Neural progenitor cell (in vitro differentiated cells): ENCODE measurements at regions not wholly inside any gene's neighbourhood (a gene's known extent, or its start where the extent isn't known, plus 50 kb on each side); places are given as distances from the start of the nearest gene placed in this dataset.

Experiments
- DNase-seq: peaks from one replicate; pipeline ENCODE4 v3.0.0-alpha.2; 2016; ENCODE audit warnings: low spot score
- H2AFZ ChIP-seq: fragments of 200-600 bp; sonication (generic); replicated peaks from 2 replicates; pipeline ENCODE4 v1.6.1; 2016; ENCODE audit warnings: antibody characterized with exemption
- H3F3A ChIP-seq: fragments of 200-600 bp; sonication (generic); 2 replicates; pipeline ENCODE4 v1.6.1; 2016; ENCODE audit warnings: antibody characterized with exemption, low read depth
- H3K27ac ChIP-seq: fragments of 200-600 bp; sonication (generic); 2 replicates; pipeline ENCODE4 v1.5.1; 2016; ENCODE audit warnings: mild to moderate bottlenecking
- H3K27me3 ChIP-seq: fragments of 200-600 bp; sonication (generic); 2 replicates; pipeline ENCODE4 v1.6.1; 2016; ENCODE audit warnings: mild to moderate bottlenecking, moderate library complexity
- H3K36me3 ChIP-seq: fragments of 200-600 bp; sonication (generic); 2 replicates; pipeline ENCODE4 v1.5.1; 2016
- H3K4me1 ChIP-seq: fragments of 200-600 bp; sonication (generic); 2 replicates; pipeline ENCODE4 v1.6.1; 2016; ENCODE audit warnings: mixed run types
- H3K4me2 ChIP-seq: fragments of 200-600 bp; sonication (generic); 2 replicates; pipeline ENCODE4 v1.6.1; 2016
- H3K4me3 ChIP-seq: fragments of 200-600 bp; sonication (generic); 2 replicates; pipeline ENCODE4 v1.5.1; 2016
- H3K79me2 ChIP-seq: fragments of 200-600 bp; sonication (generic); 2 replicates; pipeline ENCODE4 v1.6.1; 2016; ENCODE audit warnings: low read depth
- H3K9ac ChIP-seq: fragments of 200-600 bp; sonication (generic); 2 replicates; pipeline ENCODE4 v1.6.1; 2016
- H3K9me3 ChIP-seq: fragments of 200-600 bp; sonication (generic); 2 replicates; pipeline ENCODE4 v1.5.1; 2016; ENCODE audit warnings: low read depth
- H4K20me1 ChIP-seq: fragments of 200-600 bp; sonication (generic); 2 replicates; pipeline ENCODE4 v1.6.1; 2016; ENCODE audit warnings: low read depth
- H3K27ac Mint-ChIP-seq: 3 replicates; pipeline ENCODE4 v1.8.0; 2021; ENCODE audit warnings: mixed read lengths
- H3K27me3 Mint-ChIP-seq: 2 replicates; pipeline ENCODE4 v1.8.0; 2022; ENCODE audit warnings: low read depth, mild to moderate bottlenecking, inconsistent platforms, moderate library complexity, mixed read lengths; ENCODE audit not compliant: insufficient read depth
- H3K36me3 Mint-ChIP-seq: 3 replicates; pipeline ENCODE4 v1.8.0; 2021; ENCODE audit warnings: mixed read lengths
- H3K4me1 Mint-ChIP-seq: 3 replicates; pipeline ENCODE4 v1.8.0; 2021; ENCODE audit warnings: mixed read lengths
- H3K4me3 Mint-ChIP-seq: 3 replicates; pipeline ENCODE4 v1.8.0; 2021; ENCODE audit warnings: mild to moderate bottlenecking, moderate library complexity, mixed read lengths
- H3K9me3 Mint-ChIP-seq: 3 replicates; pipeline ENCODE4 v1.8.0; 2020; ENCODE audit warnings: mixed read lengths
- CTCF ChIP-seq: fragments of 200-600 bp; sonication (generic); IDR thresholded peaks from 2 replicates; pipeline ENCODE4 v1.5.1; 2017; ENCODE audit warnings: antibody characterized with exemption, mild to moderate bottlenecking
- EZH2 ChIP-seq: fragments of 200-600 bp; sonication (generic); IDR thresholded peaks from 2 replicates; pipeline ENCODE4 v1.6.1; 2017; ENCODE audit warnings: antibody characterized with exemption, mild to moderate bottlenecking, moderate library complexity
- EZH2phosphoT487 ChIP-seq: fragments of 200-600 bp; sonication (generic); IDR thresholded peaks from 2 replicates; pipeline ENCODE4 v1.6.1; 2017; ENCODE audit warnings: antibody characterized with exemption

GRCh38 chr1:87913361-87913760, 584.7 kb downstream of the LMO4 start:
- H4K20me1 ChIP-seq: no peaks in the 10 kb centered on the region

GRCh38 chr1:87914396-87914795, 585.7 kb downstream of the LMO4 start:
- no peaks in the 10 kb centered on the region for H3K9me3 ChIP-seq
- no peak overlapping the region for H3K4me3 ChIP-seq
- peaks cover 3% of the 10 kb centered on the region for H3K36me3 Mint-ChIP-seq
- H3K9ac ChIP-seq: no peak overlapping the region
- H3K9me3 Mint-ChIP-seq: peaks cover 12% of the 10 kb centered on the region
- no peak overlapping the region for H3K27ac Mint-ChIP-seq
- no peak overlapping the region for H2AFZ ChIP-seq
- no peaks in the 10 kb centered on the region for H3K36me3 ChIP-seq
- H3K27me3 ChIP-seq: no peaks in the 10 kb centered on the region
- DNase-seq: no peak
- H3K27me3 Mint-ChIP-seq: peaks cover under 1% of the 10 kb centered on the region
- no peaks in the 10 kb centered on the region for H3K79me2 ChIP-seq
- TF ChIP-seq EZH2phosphoT487 (no peak), CTCF (no peak), EZH2 (no peak)
- no peaks in the 10 kb centered on the region for H3K4me1 Mint-ChIP-seq
- no peak overlapping the region for H3K27ac ChIP-seq
- no peaks in the 10 kb centered on the region for H3F3A ChIP-seq
- no peak overlapping the region for H3K4me2 ChIP-seq
- H3K4me3 Mint-ChIP-seq: no peak overlapping the region
- no peaks in the 10 kb centered on the region for H3K4me1 ChIP-seq
- H4K20me1 ChIP-seq: no peaks in the 10 kb centered on the region

More at GRCh38 chr1:87913361-87913760, 584.7 kb downstream of the LMO4 start:
- Mint-ChIP-seq H3K9me3 (peaks cover 12% of the 10 kb centered on the region), H3K4me1 (no peaks in the 10 kb centered on the region), H3K36me3 (peaks cover 3% of the 10 kb centered on the region), H3K27me3 (peaks cover 2% of the 10 kb centered on the region), H3K27ac (no peak overlapping the region), H3K4me3 (no peak overlapping the region)
- TF ChIP-seq EZH2phosphoT487 (no peak), EZH2 (no peak), CTCF (no peak)
- Histone ChIP-seq H3K4me1 (no peaks in the 10 kb centered on the region), H3K4me2 (no peak overlapping the region), H3K9ac (no peak overlapping the region), H3K36me3 (no peaks in the 10 kb centered on the region), H3F3A (no peaks in the 10 kb centered on the region), H3K27me3 (no peaks in the 10 kb centered on the region), H3K9me3 (no peaks in the 10 kb centered on the region), H3K79me2 (no peaks in the 10 kb centered on the region), H3K27ac (no peak overlapping the region), H2AFZ (no peak overlapping the region), H3K4me3 (no peak overlapping the region)
- DNase-seq: no peak

GRCh38 chr1:87915771-87916170, 587.1 kb downstream of the LMO4 start:
- no peak overlapping the region for H3K27ac Mint-ChIP-seq
- no peaks in the 10 kb centered on the region for H3K4me1 Mint-ChIP-seq
- no peak overlapping the region for H2AFZ ChIP-seq
- H3K36me3 Mint-ChIP-seq: peaks cover 3% of the 10 kb centered on the region
- H4K20me1 ChIP-seq: no peaks in the 10 kb centered on the region
- H3K27me3 Mint-ChIP-seq: no peaks in the 10 kb centered on the region
- H3K4me3 Mint-ChIP-seq: no peak overlapping the region
- no peaks in the 10 kb centered on the region for H3K79me2 ChIP-seq
- H3K9me3 ChIP-seq: no peaks in the 10 kb centered on the region
- no peaks in the 10 kb centered on the region for H3K27me3 ChIP-seq
- H3F3A ChIP-seq: no peaks in the 10 kb centered on the region
- no peak overlapping the region for H3K9ac ChIP-seq
- peaks cover 12% of the 10 kb centered on the region for H3K9me3 Mint-ChIP-seq
- H3K4me3 ChIP-seq: no peak overlapping the region
- H3K4me1 ChIP-seq: no peaks in the 10 kb centered on the region
- H3K4me2 ChIP-seq: no peak overlapping the region
- DNase-seq: no peak
- no peak overlapping the region for H3K27ac ChIP-seq
- H3K36me3 ChIP-seq: no peaks in the 10 kb centered on the region
- TF ChIP-seq EZH2 (no peak), CTCF (no peak), EZH2phosphoT487 (no peak)

DNA sequence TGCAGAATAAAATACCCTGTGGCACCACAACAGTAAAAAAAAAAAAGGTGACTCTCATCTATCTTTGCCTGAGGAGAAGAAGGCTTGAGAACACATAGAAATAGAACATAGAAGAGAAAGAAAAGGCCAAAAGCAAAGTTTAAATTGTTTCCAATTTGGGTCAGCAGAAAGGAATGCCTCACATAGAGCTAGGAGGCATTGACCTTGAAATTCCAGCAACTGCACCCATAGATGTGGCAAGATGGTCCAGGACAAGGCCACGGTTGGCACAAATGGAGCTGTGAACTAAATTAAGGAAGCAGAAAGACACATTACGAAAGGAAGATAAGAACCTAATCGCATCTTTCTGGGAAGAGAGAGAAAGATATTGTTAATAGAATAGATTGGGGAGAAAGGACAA, 588.3 kb downstream of the LMO4 start:
- Histone ChIP-seq H4K20me1 (no peaks in the 10 kb centered on the region), H3K27me3 (no peaks in the 10 kb centered on the region), H3K4me1 (no peaks in the 10 kb centered on the region), H3K27ac (no peak overlapping the region), H2AFZ (no peak overlapping the region), H3K9me3 (no peaks in the 10 kb centered on the region), H3K4me3 (no peak overlapping the region), H3K36me3 (no peaks in the 10 kb centered on the region), H3K79me2 (no peaks in the 10 kb centered on the region), H3K9ac (no peak overlapping the region), H3K4me2 (no peak overlapping the region), H3F3A (no peaks in the 10 kb centered on the region)
- no peak overlapping the region for H3K4me3 Mint-ChIP-seq
- no peaks in the 10 kb centered on the region for H3K27me3 Mint-ChIP-seq
- no peak for DNase-seq
- no peak overlapping the region for H3K27ac Mint-ChIP-seq
- H3K4me1 Mint-ChIP-seq: no peaks in the 10 kb centered on the region
- peaks cover 12% of the 10 kb centered on the region for H3K9me3 Mint-ChIP-seq
- TF ChIP-seq EZH2phosphoT487 (no peak), EZH2 (no peak), CTCF (no peak)
- H3K36me3 Mint-ChIP-seq: peaks cover 3% of the 10 kb centered on the region
